Fibroblast of skin of back (primary cell): ENCODE measurements at regions not wholly inside any gene's neighbourhood (a gene's known extent, or its start where the extent isn't known, plus 50 kb on each side); places are given as distances from the start of the nearest gene placed in this dataset.

ENCODE experiments used
- DNase-seq: peaks from one replicate; pipeline ENCODE4 v3.0.0-alpha.2; 2013

DNA sequence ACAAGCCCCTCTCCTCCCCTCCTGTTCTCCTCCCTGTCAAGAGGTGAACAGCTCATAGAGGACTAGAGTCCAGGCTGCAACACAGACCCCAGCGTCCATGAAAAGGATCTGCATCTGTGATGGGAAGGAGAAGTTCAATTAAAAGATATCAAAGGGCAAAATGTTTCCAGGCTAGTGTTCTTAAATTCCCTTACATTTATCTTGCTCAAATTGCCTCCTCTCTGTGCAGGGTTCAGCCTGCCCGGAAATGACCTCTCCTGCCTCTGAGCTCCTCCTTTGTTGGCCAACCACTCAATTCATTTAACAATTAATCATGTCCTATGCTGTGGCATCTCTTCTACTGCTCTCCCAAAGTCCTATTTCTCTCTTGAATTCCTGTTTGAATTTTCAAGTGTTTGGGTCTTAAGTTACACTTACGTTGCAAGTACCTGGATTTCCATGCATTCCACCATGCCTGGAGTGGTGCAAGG lies 105.3 kb downstream of the TSN start:
- no peak for DNase-seq

DNA sequence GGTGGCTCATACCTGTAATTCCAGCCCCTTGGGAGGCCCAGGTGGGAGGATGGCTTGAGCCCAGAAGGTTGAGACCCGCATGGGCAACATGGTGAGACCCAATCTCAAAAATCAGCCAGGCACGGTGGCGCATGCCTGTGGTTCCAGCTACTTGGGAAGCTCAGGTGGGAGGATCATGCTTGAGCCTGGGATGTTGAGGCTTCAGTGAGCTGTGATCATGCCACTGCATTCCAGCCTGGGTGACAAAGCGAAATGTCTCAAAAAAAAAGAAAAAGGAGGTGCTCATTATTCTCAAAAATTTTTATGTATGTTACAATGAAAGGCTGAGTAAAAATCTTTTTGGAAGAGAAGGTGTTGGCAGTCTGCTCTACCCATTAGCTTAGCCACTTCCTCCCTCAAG lies 106.8 kb downstream of the TSN start:
- no peak for DNase-seq

DNA sequence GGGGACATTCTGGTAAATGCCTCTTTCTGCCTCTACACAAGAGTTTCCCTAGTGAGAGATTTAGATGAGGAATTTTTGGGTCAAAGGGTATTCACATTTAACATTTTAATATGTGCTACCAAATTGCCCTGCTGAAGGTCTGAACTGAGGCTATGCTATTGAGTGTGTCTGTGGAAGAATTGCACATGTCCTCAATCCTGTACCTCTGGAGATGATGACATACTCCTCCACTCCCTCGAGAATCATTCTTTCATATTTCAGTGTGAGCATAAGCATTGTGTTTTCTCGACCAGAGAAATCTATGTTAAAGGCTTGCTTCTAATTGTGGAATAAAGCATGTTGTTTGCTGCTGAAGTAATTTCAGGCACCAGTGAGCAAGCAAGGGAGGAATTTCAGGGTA lies 110.5 kb downstream of the TSN start:
- DNase-seq: no peak

DNA sequence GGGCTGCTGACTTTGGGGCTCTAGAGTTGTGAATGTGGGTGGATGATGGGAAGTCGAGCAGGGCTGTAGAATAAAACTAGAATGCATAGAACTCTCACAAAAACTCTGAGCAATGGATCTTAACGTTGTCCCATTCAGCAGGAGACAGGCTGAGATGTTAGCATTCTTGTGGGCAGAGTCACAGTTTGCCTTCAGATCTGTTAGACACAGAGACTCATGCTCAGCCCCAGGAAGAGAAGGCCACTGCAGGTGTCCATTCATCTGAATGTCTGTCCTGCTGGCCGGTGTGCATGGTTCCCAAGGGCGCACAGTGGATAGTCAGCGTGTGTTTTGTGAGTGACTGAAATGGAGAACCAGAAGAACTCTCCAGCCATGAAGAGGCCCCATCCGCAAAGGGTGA lies 111.3 kb downstream of the TSN start:
- peak; percentile 20 for DNase-seq

DNA sequence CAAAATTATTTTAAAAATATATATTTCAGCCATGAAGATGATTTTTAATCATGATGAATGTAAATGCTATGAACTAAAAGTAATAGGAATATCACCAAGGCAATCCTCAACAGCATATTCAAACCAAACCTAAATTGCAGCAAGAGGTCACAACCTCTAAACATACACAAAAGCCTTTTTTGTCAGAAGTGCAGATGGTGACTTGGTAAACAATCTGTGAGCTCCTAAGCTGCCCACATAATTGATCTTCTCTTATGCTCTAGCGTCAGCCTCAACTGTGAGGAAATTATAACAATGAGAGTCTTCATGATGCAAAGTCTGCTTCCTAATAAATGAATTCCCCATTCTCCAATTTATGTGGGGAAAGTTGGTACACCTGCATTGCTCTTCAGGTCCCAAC lies 113.2 kb downstream of the TSN start:
- DNase-seq: no peak

DNA sequence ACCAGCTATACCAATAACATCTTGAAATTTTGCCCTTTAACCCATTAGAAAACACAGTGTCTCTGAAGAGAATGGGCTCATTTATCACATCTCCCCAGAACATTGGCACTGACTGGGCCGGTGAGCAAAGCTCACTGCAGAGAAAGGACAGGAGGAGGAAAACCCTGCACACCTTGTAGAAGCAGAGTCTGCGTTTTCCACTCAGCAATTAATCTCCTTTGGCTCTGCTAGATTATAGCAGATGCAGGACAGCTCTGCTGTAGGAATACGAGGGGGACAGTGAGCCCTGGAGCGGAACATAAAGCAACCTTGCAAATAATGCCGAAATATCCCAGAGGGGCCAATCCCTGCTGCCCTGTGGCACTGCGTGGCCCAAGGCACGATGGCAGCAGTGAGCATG lies 113.9 kb downstream of the TSN start:
- DNase-seq: no peak

DNA sequence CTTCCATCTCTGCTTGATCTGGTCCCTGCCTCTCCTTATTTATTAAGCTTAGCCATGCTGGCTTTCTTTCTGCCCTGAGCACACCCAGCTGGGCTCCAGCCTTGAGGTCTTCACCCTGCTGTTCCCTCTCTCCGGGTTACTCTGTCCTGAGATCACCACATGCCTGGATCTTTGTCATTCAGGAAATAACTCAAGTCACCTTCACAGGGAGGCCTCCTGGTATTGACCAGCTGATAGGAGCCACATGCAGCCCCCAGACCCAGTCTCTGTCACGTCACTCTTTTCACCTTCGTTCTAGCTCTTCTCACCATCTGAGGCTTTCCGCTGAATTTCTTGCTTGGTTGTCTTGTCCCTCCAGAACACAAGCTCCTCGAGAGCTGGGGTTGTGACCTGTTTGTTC lies 114.4 kb downstream of the TSN start:
- no peak for DNase-seq

DNA sequence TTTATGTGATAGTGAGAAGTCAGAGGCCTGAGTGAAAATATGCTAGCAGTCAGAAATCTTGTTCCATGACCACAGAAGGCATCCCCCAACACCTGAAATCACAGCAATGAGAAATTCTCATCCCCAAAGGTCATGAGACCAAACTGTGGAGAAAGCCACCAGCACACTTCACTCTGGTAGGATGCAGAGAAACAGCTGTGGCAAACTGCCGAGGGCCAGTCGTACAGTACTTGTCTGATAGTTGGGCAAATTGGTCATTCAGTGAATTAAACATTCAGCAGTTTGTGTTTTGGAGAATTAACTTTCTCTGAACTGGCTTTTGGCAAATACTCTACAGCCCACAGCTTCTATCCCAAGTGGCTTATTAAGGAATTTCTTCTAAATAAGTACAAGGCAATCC lies 117.2 kb downstream of the TSN start:
- DNase-seq: no peak

DNA sequence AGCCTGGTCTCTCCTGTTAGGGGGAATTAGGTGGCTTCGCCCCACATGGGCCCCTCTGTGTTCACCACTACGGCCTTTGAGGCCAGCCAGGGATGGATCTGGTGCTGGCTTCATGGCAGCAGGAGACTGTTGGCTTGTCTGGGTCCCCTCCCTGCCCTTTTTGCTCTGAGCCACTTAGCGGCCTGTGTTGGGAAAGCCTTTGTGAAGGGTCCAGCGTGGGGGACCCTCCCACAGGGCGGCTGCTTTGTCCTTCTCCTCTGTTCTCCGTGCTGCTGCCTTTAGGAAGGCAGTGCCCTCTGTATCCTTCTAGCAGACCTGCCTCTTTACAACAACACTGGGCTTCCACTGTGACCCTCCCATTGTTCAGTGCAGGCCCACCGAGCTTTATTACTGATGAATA lies 118.4 kb downstream of the TSN start:
- no peak for DNase-seq

DNA sequence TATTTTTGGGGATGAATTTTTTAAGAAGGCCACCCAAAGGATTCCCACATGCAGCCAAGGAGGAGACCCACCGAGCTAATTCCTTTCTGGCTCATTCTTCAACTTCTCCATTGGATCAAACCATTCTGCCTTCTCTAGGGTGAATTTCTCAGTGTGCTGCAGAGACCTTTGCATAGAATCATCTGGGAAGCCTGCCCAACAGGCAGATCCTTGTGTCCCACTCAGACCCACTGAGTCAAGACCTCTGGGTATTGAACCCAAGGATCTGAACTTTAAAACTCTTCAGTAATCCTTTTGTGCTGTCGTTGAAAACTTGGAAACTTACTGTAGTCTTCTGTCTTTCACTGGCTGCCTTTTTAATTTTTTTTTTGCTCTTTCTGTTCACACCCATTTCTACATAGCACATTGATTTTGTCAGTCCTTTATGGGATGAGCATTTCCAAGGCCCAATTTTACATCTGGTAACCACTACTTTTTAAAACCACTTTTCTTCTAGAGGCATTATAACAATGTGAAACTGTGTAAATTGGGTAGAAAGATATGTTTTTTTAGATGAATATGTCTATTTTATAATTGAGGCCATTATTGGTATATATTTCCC lies 120.2 kb downstream of the TSN start:
- no peak for DNase-seq

DNA sequence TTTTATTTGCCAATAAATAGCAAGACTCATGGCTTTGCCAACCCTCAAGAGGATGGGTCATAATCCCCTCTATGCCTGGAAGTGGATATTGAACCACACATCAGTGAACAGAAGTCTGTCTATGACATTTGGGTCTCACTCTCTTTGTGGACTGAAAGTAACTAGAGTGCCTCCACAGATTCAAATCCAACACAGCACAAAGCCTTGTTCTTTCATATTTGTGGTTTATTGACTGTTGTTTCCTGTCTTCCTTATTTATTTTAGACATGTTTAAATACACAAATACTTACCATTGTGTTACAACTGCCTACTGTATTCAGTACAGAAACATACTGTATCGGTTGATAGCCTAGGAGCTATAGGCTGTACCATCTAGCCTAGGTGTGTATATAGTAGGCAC lies 121.9 kb downstream of the TSN start:
- DNase-seq: no peak

DNA sequence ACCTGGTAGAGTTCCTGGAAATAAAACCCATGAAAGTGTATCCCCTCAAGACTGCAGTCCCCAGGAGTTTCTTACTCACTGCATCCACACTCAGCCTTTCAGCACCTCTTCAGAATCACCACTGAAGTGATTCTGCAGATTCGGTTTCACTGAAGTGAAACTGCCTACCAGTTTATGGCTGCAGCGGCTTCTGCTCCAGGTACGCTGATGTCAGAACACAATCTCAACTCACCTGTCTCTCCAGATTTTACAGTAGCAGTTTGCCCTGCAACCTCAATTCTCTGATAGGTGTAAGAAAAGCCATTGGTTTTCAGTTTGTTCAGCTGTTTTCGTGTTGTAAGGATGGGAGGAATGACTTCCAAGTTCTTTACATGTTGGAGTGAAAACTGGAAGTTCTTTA lies 124.8 kb downstream of the TSN start:
- no peak for DNase-seq

DNA sequence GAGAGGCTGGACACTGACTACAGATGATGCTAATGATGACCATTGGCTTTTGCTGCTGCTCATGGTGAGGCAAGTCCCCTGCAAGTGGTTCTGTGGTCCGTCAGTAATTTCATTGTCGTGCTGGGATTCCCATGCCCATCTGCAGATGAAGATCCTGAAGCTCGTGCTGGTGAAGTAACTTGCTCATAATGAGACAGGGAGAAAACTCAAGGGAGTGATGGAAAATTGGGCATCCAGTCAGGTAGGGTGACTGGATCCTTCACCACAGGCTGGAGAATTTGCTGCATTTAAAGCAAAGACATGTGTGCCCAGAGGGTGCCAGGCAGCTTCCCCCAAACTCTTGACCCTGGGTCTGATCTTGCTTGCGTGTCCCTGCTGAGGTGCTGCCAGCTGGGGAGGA lies 125.6 kb downstream of the TSN start:
- no peak for DNase-seq

DNA sequence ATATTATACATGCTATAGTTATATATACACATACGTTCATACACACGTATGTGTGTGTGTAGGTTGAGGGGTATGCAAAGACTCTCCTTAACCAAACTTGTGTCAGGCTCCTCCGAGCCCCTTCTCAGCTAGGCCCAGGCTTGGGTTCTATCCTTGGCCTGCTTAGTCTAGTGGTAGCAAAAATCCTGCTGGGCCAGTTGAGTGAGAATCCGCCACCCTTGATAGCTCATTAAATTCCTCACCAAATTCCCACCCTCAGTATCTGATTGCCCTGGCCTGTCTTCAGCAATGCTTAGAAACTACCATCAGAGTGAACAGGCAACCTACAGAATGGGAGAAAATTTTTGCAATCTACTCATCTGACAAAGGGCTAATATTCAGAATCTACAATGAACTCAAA lies 126.5 kb downstream of the TSN start:
- DNase-seq: no peak

DNA sequence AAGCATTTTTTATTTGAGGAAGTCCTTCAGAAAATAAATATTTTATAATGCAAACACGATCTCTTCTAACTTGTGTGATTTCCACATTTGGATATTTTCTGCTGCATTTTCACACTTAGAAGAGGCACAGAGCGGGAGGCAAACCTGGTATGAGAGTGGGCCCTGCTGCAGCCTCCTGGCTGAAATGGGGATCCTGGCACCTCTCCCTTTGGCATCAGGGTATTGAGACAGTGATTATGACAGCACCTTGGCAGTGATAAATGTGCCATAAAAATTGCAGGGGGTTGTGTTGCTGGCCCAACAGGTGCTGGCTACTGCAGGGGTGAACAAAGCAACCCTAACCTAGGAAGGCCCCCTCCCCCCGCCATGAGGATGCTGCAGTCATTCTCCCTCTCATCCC lies 128.6 kb downstream of the TSN start:
- DNase-seq: no peak

DNA sequence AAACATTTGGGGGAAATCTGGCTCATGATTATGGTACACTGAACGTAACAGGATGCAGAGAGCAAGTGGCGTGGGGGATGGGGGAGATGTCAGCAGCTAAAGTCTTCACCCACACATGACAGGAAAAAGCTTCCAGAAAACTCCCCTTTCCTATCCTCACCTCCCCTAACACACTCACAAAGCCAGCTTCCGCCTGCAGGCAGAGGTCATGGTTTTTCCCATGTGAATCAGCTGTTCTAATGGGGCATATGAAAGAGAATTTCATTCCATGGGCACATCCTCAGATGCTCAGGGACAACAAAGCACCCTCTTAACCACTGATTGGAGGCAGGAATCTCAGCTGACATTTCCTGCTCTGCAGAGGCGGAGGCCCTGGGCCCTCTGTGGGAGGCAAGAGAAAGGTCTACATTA lies 129.1 kb downstream of the TSN start:
- DNase-seq: no peak

DNA sequence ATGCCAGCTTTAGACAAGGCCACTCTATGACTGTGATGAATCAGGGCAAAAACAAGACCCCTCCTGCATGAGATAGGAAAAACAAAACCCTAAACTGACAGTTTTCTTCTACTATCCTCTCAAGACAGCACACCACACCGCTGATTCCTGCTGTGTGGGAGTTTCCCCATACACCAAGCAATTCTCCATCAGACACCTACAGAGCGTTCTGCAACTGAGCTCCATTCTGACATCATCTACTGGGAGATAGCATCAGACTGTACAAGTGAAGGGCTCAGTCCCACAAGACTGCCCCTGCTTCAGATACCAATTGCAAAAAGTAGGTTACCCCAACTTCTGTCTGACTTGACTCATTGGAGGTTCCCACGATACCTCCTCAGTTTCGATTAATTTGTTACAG lies 130.6 kb downstream of the TSN start:
- DNase-seq: no peak

DNA sequence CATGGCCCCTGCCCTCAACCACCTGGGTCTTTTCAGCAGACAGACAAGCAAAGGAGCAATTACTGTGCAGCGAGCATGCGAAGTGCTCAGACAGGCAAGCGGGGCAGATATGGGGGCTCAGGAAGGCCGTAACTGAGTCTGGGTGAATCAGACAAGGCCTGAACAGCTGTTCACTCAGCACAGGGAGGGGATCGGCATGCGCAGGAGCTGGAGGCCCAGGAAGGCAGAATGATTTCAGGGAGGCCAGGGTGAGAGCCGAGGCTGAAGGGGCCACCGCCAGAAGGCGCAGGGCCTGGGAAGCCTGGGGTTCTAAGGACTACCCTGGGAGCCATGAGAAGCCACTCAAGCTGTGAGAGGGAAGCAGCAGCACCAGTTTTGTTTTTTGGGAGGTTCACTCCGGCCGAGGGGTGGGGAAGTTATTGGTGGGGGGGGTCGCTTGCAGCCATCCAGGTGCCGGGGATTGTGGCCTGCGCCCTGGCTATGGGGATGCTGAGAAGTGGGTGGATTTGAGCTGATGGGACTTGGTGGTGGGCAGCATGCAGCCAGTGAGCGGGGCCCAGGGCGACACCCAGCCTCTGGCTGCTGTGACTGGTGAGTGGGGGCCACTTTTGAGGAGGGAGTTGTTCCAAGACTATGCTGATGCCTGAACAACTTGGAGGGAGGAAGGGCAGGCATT lies 132.2 kb downstream of the TSN start:
- DNase-seq: no peak

DNA sequence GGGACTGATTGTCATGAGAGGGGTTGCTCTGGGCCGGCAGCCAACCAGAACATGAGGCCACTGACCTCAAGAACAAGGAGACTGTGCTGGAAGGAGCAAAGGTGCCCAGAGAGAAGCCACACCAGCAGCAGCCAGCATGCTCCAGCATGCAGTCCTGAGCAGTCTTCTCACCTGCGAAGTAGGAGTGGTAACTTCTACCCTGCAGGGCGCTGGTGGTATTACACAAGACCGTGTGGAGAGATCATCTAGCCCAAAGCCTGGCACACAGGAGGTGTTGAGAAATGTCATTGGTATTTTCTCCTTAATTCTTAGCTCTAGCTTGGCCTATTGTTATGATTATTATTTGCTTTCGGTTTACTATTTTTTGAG lies 132.7 kb downstream of the TSN start:
- DNase-seq: no peak

DNA sequence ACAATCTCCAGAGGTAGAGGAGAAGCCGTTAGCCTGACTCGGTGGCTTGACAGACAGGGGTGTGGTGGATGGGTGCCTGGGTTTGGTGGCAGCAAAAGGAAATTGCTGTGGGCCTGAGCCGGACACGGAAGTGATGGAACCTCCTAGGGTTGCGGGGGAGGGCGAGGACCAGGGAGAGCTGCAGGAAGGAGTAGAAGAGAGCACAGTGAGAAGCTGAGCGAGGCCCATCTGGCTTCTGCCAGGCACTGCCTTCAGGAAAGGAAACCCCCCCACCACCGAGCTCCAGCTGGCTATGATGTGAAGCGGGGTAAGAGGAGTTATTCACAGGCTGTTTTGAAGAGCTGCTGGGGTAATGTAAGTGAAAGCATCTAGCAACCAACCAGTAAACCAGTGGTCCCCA lies 134.6 kb downstream of the TSN start:
- no peak for DNase-seq

DNA sequence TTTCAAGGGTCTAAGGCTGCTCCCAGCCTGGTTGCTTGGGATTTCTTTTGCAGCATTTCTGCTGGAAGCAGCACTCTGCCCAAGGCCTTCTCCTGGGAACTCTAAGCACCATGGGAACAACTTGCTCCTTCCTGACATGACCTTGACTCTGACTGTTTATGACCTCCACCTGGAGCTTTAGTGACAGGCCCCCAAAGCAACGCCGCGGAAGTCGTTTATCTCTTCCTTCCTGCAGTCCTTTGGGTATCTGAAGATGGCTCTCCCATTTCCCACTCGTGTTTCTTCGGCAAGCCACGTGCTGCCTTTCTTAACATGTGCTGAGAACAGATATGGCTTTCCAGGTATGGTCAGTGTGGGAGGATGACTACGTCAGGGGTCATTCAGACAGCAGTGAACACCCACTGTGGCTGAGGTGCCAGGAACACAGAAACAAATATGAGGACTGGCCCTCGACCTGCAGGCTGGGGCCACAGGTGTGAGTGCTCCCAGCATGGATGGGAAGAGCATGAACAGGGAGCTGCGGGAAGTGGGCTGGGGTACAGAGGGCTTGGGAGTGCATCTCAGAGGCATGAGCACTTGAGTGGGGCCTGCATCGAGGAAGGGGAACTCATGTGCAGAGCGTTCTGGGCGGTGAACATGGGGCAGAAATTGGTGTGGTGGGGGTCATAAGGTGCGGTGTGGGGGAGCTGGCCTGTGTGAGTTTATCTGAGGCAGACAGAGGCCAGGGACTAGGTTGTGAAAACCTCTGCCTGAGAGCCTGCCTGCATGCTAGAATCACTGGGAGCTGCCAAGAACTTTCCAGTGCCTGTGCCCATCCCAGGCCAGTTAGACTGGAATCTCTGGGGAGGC lies 140.5 kb downstream of the TSN start:
- no peak for DNase-seq

DNA sequence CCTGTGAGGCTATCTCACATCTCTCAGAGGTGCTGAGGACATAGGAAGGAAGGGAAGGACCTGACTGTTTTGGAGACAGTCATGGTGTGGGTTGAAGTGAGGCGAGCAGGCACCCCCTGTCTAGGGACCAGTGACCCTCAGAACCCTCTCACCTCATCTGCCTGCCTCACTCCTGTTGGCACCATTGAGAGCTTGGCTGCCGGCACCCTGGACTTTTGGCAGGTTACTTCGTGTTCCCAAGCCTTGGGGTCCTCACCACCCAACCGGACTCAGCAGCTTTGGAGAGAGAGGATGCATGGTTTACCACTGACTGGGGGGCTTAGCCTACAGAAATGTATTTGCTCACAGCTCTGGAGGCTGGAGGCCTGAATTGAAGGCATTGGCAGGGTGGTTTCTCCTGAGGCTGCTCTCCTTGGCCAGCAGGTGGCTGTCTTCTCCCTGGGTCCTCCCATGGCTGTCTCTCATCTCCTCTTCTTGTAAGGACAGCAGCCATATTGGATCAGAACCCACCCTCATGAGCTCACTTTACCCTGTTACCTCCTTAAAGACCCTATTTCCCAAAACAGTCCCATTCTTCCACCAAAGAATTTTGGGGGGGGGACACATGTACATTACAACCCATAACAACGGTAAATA lies 142.0 kb downstream of the TSN start:
- peak; percentile 50 for DNase-seq

DNA sequence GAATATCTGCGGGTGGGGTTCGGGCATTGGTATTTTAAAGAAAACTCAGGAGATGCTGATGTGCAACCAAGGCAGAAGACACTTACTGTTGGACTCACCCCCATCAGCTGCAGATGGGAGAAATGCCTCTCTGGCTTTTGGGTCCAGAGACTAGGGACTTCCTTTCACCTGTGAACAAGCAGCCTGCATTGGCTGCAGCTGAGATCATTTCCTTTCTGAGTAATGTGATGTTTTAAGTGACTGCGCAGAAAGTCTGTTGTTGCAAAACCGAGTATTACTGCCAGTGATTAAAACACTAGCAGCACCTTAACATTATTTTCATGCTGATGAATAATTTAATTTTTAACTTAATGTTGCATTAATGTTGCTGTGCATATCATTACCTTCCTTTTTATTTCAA lies 143.0 kb downstream of the TSN start:
- DNase-seq: peak; percentile 53

DNA sequence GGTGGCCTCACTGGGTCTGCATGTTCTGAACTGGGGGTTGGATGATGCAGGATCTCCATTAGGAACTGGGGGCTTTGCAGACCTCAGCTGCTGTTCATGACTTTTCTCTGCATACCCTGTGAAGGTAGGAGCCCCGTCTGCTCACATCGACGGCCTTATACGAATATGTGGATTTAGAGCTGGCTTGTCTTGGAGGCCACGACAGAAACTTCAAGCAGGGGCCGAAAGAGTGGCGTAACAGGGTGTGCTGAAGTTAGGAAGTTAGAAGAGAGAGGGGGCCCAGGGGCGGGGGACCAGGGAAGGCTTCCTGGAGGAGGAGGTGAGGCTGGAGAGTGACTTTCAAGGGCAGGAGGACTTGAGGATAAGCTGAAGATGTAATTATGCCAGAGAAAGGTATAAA lies 144.9 kb downstream of the TSN start:
- no peak for DNase-seq
